Endodermal cell (in vitro differentiated cells): ENCODE measurements at regions not wholly inside any gene's neighbourhood (a gene's known extent, or its start where the extent isn't known, plus 50 kb on each side); places are given as distances from the start of the nearest gene placed in this dataset.

Source experiments
- DNase-seq: peaks from one replicate; pipeline ENCODE4 v3.0.0-alpha.2; 2017
- H3K27ac ChIP-seq: 2 replicates; pipeline ENCODE4 v1.5.1; 2013; ENCODE audit warnings: mild to moderate bottlenecking, low read depth, low read length, moderate library complexity
- H3K27me3 ChIP-seq: 2 replicates; pipeline ENCODE4 v1.6.1; 2013; ENCODE audit warnings: mild to moderate bottlenecking, low read length, moderate library complexity; ENCODE audit not compliant: insufficient read depth, control insufficient read depth, poor library complexity, severe bottlenecking
- H3K36me3 ChIP-seq: 2 replicates; pipeline ENCODE4 v1.7.0; 2013; ENCODE audit warnings: mild to moderate bottlenecking, low read length, moderate library complexity; ENCODE audit not compliant: control insufficient read depth, insufficient read depth
- H3K4me1 ChIP-seq: one replicate; pipeline ENCODE4 v1.7.0; 2013; ENCODE audit warnings: low read length; ENCODE audit not compliant: control insufficient read depth, insufficient read depth
- H3K4me3 ChIP-seq: 2 replicates; pipeline ENCODE4 v1.5.1; 2013; ENCODE audit warnings: mild to moderate bottlenecking, low read length, moderate library complexity
- H3K9ac ChIP-seq: 2 replicates; pipeline ENCODE4 v1.6.1; 2013; ENCODE audit warnings: mild to moderate bottlenecking, low read length, moderate library complexity; ENCODE audit not compliant: poor library complexity, severe bottlenecking; ENCODE audit errors: extremely low read depth
- H3K9me3 ChIP-seq: 2 replicates; pipeline ENCODE4 v1.6.1; 2013; ENCODE audit warnings: mild to moderate bottlenecking, low read length, moderate library complexity; ENCODE audit not compliant: control insufficient read depth
- H3K27ac Mint-ChIP-seq: 2 replicates; pipeline ENCODE4 v1.8.0; 2020; ENCODE audit warnings: mixed read lengths
- H3K27me3 Mint-ChIP-seq: 2 replicates; pipeline ENCODE4 v1.8.0; 2021; ENCODE audit warnings: mild to moderate bottlenecking, mixed read lengths; ENCODE audit not compliant: insufficient read depth
- H3K36me3 Mint-ChIP-seq: 2 replicates; pipeline ENCODE4 v1.8.0; 2020; ENCODE audit warnings: low read depth, mixed read lengths
- H3K4me1 Mint-ChIP-seq: 2 replicates; pipeline ENCODE4 v1.8.0; 2020; ENCODE audit warnings: mixed read lengths
- H3K4me3 Mint-ChIP-seq: 2 replicates; pipeline ENCODE4 v1.8.0; 2020; ENCODE audit warnings: mild to moderate bottlenecking, moderate library complexity, mixed read lengths
- H3K9me3 Mint-ChIP-seq: 2 replicates; pipeline ENCODE4 v1.8.0; 2020; ENCODE audit warnings: mild to moderate bottlenecking, mixed read lengths
- WGBS, 2 experiments: methylation state at CpG; one replicate each; pipeline versions ENCODE4 v1.1.5 to v1.1.7; 2013; ENCODE audit warnings: missing lambda C conversion rate in 2 of 2, mixed read lengths in 1 of 2; ENCODE audit not compliant: insufficient coverage in 1 of 2, insufficient read length in 1 of 2; 5-methylcytosine and 5-hydroxymethylcytosine counted together
- TF ChIP-seq, protein P1 (sequence below): fragments of 200-600 bp; sonication (generic); conservative IDR thresholded peaks from 2 replicates; pipeline ENCODE4 v1.5.0; 2021; ENCODE audit warnings: antibody characterized with exemption, mild to moderate bottlenecking

DNA sequence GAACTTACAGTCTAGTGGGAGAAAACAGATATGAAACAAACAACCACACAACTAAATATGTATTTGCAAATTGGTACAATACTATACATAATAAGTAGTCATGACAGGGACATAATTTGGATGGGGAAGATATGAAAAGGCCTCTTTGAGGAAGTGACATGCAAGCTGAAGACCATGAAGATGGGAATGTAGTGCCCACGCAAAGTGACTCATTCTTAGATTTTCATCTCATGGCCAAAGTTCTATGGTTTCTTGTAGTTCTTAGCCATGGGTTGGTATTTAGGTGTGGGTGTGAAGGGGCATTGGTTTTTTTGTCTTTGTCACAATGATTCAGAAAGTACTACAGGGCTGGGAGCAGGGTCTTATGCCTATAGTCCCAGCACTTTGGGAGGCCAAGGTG, 105.4 kb upstream of the FAM78B start:
- Histone ChIP-seq H3K4me3 (no peak overlapping the region), H3K9ac (no peak overlapping the region), H3K9me3 (no peaks in the 10 kb centered on the region), H3K27ac (no peak overlapping the region), H3K27me3 (no peaks in the 10 kb centered on the region), H3K36me3 (no peaks in the 10 kb centered on the region), H3K4me1 (no peaks in the 10 kb centered on the region)
- peaks cover 14% of the 10 kb centered on the region for H3K9me3 Mint-ChIP-seq
- no peak overlapping the region for H3K4me3 Mint-ChIP-seq
- no peaks in the 10 kb centered on the region for H3K36me3 Mint-ChIP-seq
- H3K27me3 Mint-ChIP-seq = no peaks in the 10 kb centered on the region
- TF ChIP-seq, protein P1, sequence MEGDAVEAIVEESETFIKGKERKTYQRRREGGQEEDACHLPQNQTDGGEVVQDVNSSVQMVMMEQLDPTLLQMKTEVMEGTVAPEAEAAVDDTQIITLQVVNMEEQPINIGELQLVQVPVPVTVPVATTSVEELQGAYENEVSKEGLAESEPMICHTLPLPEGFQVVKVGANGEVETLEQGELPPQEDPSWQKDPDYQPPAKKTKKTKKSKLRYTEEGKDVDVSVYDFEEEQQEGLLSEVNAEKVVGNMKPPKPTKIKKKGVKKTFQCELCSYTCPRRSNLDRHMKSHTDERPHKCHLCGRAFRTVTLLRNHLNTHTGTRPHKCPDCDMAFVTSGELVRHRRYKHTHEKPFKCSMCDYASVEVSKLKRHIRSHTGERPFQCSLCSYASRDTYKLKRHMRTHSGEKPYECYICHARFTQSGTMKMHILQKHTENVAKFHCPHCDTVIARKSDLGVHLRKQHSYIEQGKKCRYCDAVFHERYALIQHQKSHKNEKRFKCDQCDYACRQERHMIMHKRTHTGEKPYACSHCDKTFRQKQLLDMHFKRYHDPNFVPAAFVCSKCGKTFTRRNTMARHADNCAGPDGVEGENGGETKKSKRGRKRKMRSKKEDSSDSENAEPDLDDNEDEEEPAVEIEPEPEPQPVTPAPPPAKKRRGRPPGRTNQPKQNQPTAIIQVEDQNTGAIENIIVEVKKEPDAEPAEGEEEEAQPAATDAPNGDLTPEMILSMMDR = no peak
- H3K4me1 Mint-ChIP-seq = peaks cover 9% of the 10 kb centered on the region
- no peak overlapping the region for H3K27ac Mint-ChIP-seq
- no peak for DNase-seq
- 100% methylated on average over 1 of the region's 1 CpG; no CpG with 5 or more reads in 1 of the 2 experiments for WGBS, 2 experiments

DNA sequence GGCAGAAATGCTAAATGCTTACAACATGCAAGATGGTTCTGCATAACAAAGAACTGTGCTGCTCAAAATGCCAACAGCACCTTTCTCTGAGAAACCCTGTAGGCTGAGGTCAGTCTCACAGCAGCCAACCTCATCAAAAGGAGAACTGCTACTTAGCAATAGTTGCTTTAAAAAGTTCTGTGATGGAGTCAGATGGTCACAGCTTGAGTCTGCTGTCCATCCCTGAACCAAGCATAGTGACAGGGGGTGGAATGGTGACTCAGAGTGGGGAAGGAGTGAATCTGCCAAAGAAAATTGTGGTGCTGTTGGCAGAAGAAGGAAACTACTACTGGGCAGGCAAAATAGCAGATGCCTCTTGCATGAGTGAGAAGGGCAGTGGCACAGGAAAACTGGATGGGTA, 106.0 kb upstream of the FAM78B start:
- H3K4me3 Mint-ChIP-seq = no peak overlapping the region
- Histone ChIP-seq H3K4me3 (no peak overlapping the region), H3K9me3 (peaks cover 2% of the 10 kb centered on the region), H3K9ac (no peak overlapping the region), H3K36me3 (no peaks in the 10 kb centered on the region), H3K27me3 (no peaks in the 10 kb centered on the region), H3K4me1 (no peaks in the 10 kb centered on the region), H3K27ac (no peak overlapping the region)
- peaks cover 14% of the 10 kb centered on the region for H3K9me3 Mint-ChIP-seq
- TF ChIP-seq, protein P1 = no peak
- no peak for DNase-seq
- H3K36me3 Mint-ChIP-seq = no peaks in the 10 kb centered on the region
- H3K4me1 Mint-ChIP-seq = peaks cover 9% of the 10 kb centered on the region
- no peak overlapping the region for H3K27ac Mint-ChIP-seq
- H3K27me3 Mint-ChIP-seq = no peaks in the 10 kb centered on the region

DNA sequence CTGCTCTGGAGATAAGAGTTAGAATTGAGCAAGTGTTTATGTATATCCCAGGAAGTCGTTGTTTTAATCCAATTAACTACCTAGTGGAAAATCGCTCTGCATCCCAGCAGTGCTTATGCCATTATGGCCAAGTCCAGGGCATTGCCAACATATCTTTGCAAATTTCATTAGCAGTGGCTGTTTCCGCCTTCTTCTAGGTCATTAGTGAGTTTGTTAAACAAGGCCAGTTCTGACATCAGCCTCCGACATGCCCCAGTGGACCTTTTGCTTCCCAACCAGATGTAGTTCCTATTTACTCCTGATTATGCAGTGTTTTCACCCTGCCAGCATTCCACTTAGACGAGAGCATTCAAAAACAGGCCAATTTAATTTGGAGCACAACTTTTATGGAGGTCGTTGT, 106.8 kb upstream of the FAM78B start:
- no peaks in the 10 kb centered on the region for H3K36me3 ChIP-seq
- H3K4me3 Mint-ChIP-seq = no peak overlapping the region
- 82 to 84% methylated on average over 6 of the region's 6 CpGs for WGBS, 2 experiments
- no peak for DNase-seq
- peaks cover 9% of the 10 kb centered on the region for H3K4me1 Mint-ChIP-seq
- no peaks in the 10 kb centered on the region for H3K27me3 Mint-ChIP-seq
- H3K27ac Mint-ChIP-seq = no peak overlapping the region
- no peak overlapping the region for H3K4me3 ChIP-seq
- H3K9me3 Mint-ChIP-seq = peaks cover 14% of the 10 kb centered on the region
- no peaks in the 10 kb centered on the region for H3K36me3 Mint-ChIP-seq
- TF ChIP-seq, protein P1 = no peak
- no peak overlapping the region for H3K9ac ChIP-seq
- H3K27me3 ChIP-seq = no peaks in the 10 kb centered on the region
- H3K27ac ChIP-seq = no peak overlapping the region
- H3K9me3 ChIP-seq = peaks cover 5% of the 10 kb centered on the region
- H3K4me1 ChIP-seq = no peaks in the 10 kb centered on the region
